Thoracic aorta (tissue), 2 donors: ENCODE measurements at regions not wholly inside any gene's neighbourhood (a gene's known extent, or its start where the extent isn't known, plus 50 kb on each side); places are given as distances from the start of the nearest gene placed in this dataset.

ENCODE experiments used
- ATAC-seq: fragments of 150-250 bp; one replicate; pipeline ENCODE4 v1.8.0; 2017; ENCODE audit warnings: low read depth; ENCODE audit not compliant: insufficient number of reproducible peaks, low FRiP score
- DNase-seq: peaks from one replicate; pipeline ENCODE4 v3.0.0-alpha.2; 2020; ENCODE audit warnings: low spot score
- H3K27ac ChIP-seq, 2 donors: fragments of 200-600 bp; sonication (generic); 1 replicate in 1 of 2; 2 replicates in 1 of 2; pipeline ENCODE4 v1.5.1; 2016; ENCODE audit warnings: mild to moderate bottlenecking in 2 of 2, moderate library complexity in 2 of 2
- H3K27me3 ChIP-seq: fragments of 200-600 bp; sonication (generic); replicated peaks from 2 replicates; pipeline ENCODE4 v1.6.0; 2016; ENCODE audit warnings: mild to moderate bottlenecking; ENCODE audit not compliant: insufficient read depth
- H3K36me3 ChIP-seq: fragments of 200-600 bp; sonication (generic); one replicate; pipeline ENCODE4 v1.5.1; 2016
- H3K4me1 ChIP-seq, 2 donors: fragments of 200-600 bp; sonication (generic); 1 replicate in 1 of 2; 2 replicates in 1 of 2; pipeline versions ENCODE4 v1.5.1 to v1.6.0; 2016; ENCODE audit warnings: low read depth in 2 of 2, mild to moderate bottlenecking in 1 of 2; ENCODE audit not compliant: control insufficient read depth in 1 of 2
- H3K4me3 ChIP-seq: fragments of 200-600 bp; sonication (generic); 2 replicates; pipeline ENCODE4 v1.5.1; 2016; ENCODE audit warnings: mild to moderate bottlenecking
- H3K9me3 ChIP-seq: fragments of 200-600 bp; sonication (generic); 2 replicates; pipeline ENCODE4 v1.5.1; 2016
- TF ChIP-seq, protein P1 (sequence below): fragments of 200-600 bp; sonication (generic); IDR thresholded peaks from one replicate; pipeline ENCODE4 v1.5.1; 2019; ENCODE audit warnings: antibody characterized with exemption

DNA sequence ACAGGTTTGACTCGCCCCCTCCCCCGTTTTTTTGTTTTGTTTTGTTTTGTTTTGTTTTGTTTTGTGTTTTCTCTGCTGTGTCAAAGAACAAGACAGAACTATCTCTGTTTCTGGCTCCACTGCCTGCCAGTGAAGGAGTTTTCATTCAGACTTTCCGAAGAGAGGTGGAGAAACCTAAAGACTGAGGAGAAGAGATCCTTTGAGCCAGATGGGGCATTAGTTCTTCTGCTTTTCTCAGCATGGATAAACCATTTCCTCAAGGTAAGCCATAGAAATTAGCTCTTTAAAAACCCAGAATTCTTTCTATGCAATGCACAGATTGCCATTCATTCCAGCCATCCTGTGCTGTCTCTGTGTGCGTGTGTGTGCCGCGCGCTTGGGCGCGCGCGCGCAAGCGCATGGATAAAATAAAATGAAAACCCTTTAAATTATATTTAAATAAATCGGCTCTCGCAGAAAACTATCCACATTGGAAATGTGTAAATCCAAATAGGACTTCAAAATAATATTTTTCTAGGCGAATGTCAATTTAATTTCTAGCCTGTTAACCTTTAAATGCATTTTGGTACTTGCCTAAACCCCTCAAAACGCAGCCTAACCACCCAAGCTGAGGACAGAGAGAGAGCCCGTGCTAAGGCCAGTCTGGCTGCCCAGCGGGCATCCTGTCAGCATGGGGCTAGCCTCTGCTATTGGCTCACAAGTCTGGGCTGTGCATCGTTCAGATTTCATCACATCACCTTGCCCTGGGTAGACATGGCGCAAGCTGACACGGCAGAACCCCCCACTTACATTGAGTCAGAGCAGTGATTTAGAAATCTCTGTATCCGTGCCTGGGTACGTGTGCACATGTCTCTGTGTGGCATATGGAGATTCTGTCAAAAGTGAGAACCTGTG, 113.0 kb upstream of the VAMP7 start:
- Histone ChIP-seq H3K4me1 (peaks cover 0 to 5% of the 10 kb centered on the region in 2 donors), H3K36me3 (no peaks in the 10 kb centered on the region), H3K27ac (peak overlapping the region in 1 of 2 donors; percentile 9), H3K4me3 (peak overlapping the region; percentile 68), H3K27me3 (no peaks in the 10 kb centered on the region), H3K9me3 (no peaks in the 10 kb centered on the region)
- DNase-seq: no peak
- no peak for ATAC-seq
- TF ChIP-seq, protein P1, sequence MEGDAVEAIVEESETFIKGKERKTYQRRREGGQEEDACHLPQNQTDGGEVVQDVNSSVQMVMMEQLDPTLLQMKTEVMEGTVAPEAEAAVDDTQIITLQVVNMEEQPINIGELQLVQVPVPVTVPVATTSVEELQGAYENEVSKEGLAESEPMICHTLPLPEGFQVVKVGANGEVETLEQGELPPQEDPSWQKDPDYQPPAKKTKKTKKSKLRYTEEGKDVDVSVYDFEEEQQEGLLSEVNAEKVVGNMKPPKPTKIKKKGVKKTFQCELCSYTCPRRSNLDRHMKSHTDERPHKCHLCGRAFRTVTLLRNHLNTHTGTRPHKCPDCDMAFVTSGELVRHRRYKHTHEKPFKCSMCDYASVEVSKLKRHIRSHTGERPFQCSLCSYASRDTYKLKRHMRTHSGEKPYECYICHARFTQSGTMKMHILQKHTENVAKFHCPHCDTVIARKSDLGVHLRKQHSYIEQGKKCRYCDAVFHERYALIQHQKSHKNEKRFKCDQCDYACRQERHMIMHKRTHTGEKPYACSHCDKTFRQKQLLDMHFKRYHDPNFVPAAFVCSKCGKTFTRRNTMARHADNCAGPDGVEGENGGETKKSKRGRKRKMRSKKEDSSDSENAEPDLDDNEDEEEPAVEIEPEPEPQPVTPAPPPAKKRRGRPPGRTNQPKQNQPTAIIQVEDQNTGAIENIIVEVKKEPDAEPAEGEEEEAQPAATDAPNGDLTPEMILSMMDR: no peak

DNA sequence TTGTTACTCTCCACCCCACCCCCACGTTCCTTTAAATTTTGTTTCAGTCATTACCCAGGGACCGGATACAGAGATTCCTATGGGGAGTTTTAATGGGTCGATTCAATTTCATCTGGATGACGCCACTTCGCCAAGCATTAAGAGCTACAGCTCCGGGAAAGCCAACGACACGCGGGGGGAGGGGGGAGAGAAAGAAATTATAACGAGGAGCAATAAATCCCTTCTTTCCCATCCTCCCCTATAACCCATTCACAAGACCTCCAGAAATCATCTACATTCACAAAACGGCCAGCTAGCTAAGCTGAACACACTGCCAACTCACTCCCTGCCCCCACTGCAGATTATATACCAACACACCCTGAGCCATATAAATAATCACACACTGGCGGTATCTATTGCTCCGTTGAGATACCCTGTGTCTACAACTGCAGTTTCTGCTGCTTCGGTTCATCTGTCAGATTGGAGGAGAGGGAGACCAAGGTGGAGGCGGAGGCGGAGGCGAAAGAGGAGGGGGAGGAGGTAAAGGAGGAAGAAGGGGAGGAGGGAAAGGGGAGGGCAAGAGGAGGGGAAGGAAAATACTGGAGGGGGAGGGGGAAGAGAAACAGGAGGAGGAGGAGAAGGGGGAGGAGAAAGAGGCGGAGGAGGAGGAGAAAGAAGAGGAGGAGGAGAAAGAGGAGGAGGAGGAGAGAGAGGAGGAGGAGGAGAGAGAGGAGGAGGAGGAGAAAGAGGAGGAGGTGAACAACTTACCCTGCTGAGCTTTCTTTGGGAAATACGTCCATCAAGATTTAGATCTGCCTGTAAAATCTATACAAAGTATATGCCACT, 113.9 kb upstream of the VAMP7 start:
- TF ChIP-seq, protein P1: no peak
- Histone ChIP-seq H3K27ac (peak overlapping the region in 1 of 2 donors; percentile 62), H3K4me1 (peaks cover 0 to 5% of the 10 kb centered on the region in 2 donors), H3K36me3 (no peaks in the 10 kb centered on the region), H3K4me3 (peak overlapping the region; percentile 68), H3K27me3 (no peaks in the 10 kb centered on the region), H3K9me3 (no peaks in the 10 kb centered on the region)
- DNase-seq: peak; percentile 12
- ATAC-seq: peak; percentile 81

DNA sequence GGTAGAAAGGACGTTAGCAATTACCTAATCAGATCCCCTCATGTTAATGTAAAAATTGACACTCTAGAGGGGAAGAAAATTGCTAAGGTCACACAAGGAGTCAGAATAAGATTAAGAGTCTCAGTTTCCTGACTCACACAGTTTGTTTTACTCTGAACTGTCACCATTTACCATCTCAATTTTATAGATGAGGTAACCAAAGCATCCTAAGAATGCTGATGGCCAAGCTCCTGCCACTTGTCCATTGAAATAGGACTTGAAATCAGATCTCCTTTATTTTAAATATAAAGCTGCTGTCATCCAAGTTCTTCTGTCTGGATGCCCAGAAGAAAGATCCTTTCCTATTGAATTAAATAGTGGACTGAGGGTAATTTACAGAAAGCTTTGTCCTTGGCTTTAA, 114.8 kb upstream of the VAMP7 start:
- Histone ChIP-seq H3K36me3 (no peaks in the 10 kb centered on the region), H3K4me3 (peak overlapping the region; percentile 68), H3K27me3 (no peaks in the 10 kb centered on the region), H3K27ac (peak overlapping the region in 1 of 2 donors; percentile 2), H3K9me3 (no peaks in the 10 kb centered on the region), H3K4me1 (peaks cover 0 to 5% of the 10 kb centered on the region in 2 donors)
- no peak for DNase-seq
- no peak for ATAC-seq
- TF ChIP-seq, protein P1: no peak

DNA sequence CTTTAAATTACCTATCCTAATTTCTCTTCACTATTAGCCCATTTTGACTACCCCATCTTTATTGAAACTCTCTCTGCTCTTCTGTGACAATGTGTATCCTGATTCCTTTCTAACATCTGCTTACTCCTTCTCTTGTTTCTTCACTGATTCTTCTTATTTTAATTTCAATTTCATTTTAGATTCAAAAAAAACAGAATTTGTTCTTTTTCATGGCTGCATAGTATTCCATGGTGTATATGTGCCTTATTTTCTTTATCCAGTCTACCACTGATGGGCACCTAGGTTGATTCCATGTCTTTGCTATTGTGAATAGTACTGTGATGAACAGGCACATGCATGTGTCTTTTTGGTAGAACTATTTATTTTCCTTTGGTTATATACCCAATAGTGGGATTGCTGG, 120.0 kb upstream of the VAMP7 start:
- Histone ChIP-seq H3K27ac (no peak overlapping the region), H3K4me1 (no peaks in the 10 kb centered on the region), H3K9me3 (no peaks in the 10 kb centered on the region), H3K27me3 (no peaks in the 10 kb centered on the region), H3K4me3 (no peak overlapping the region), H3K36me3 (no peaks in the 10 kb centered on the region)
- TF ChIP-seq, protein P1: no peak
- DNase-seq (no peak), ATAC-seq (no peak)
